ENCODE measurements at regions not wholly inside any gene's neighbourhood (a gene's known extent, or its start where the extent isn't known, plus 50 kb on each side); places are given as distances from the start of the nearest gene placed in this dataset.

DNA sequence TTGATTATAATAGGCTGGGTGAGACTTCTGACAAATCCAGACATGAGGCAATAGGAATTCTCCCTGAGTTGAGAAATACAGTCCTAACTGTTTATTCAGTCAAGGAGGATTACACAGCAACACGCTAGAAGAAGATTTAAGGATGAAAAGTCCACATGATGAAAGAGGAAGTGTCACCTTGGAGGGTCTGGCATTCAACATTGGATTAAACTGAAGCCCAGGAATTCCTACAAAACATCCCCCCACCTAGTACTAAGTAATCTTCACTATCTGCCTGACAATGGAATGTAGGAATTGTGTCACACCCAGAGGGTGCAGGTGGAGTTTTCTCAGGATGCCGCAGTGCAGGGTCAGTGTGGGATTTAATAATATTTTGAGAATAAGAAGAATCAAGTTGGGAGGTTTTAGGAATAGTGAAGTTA is 142.4 kb downstream of the SOCS6 start:
- H3K4me2 ChIP-seq (ENCODE audit: low read length, poor library complexity, severe bottlenecking) = no peak overlapping the region
- H3K27ac ChIP-seq (ENCODE audit: low read length, poor library complexity, severe bottlenecking) = no peak overlapping the region
- H2BK15ac ChIP-seq (ENCODE audit: low read depth, poor library complexity, severe bottlenecking) = no peak overlapping the region
- H3K36me3 ChIP-seq (ENCODE audit: control insufficient read depth in 1 of 2, insufficient read depth in 2 of 2, low read depth in 1 of 2, low read length in 2 of 2) = no peaks in the 10 kb centered on the region
- H4K8ac ChIP-seq (ENCODE audit: low read length) = no peak overlapping the region
- DNase-seq = peak; percentile 87
- no peak overlapping the region for H2AFZ ChIP-seq (ENCODE audit: low read depth, low read length)
- H2BK120ac ChIP-seq (ENCODE audit: low read depth, low read length) = no peak overlapping the region
- no peak overlapping the region for H2AK5ac ChIP-seq (ENCODE audit: low read length, severe bottlenecking)
- H2BK5ac ChIP-seq (ENCODE audit: low read depth, low read length, poor library complexity, severe bottlenecking) = no peak overlapping the region
- no peak overlapping the region for H4K91ac ChIP-seq (ENCODE audit: low read length)
- no peak overlapping the region for H2BK12ac ChIP-seq (ENCODE audit: low read length in 2 of 2)
- H3K18ac ChIP-seq (ENCODE audit: low read depth in 1 of 2, low read length in 2 of 2) = no peak overlapping the region
- no peaks in the 10 kb centered on the region for H3K4me1 ChIP-seq (ENCODE audit: control insufficient read depth, insufficient read depth, low read depth, low read length)
- no peak overlapping the region for H3K9ac ChIP-seq (ENCODE audit: low read length)
- H3K23ac ChIP-seq (ENCODE audit: low read length in 2 of 2) = no peak overlapping the region
- H3K27me3 ChIP-seq (ENCODE audit: control insufficient read depth in 1 of 2, insufficient read depth in 1 of 2, low read length in 2 of 2) = no peaks in the 10 kb centered on the region
- no peaks in the 10 kb centered on the region for H3K79me1 ChIP-seq (replicated peaks; ENCODE audit: low read length, poor library complexity, severe bottlenecking)
- no peak overlapping the region for H3K4me3 ChIP-seq (ENCODE audit: insufficient read depth in 1 of 2, low read depth in 1 of 2, low read length in 2 of 2)
- 71% methylated on average over 1 of the region's 2 CpGs for WGBS
- H3K4ac ChIP-seq (ENCODE audit: low read depth in 1 of 2, low read length in 2 of 2) = no peak overlapping the region
- peaks cover 6% of the 10 kb centered on the region for H3K9me3 ChIP-seq (ENCODE audit: control insufficient read depth, low read length)
- no peak overlapping the region for H3K14ac ChIP-seq (ENCODE audit: low read length in 2 of 2)

DNA sequence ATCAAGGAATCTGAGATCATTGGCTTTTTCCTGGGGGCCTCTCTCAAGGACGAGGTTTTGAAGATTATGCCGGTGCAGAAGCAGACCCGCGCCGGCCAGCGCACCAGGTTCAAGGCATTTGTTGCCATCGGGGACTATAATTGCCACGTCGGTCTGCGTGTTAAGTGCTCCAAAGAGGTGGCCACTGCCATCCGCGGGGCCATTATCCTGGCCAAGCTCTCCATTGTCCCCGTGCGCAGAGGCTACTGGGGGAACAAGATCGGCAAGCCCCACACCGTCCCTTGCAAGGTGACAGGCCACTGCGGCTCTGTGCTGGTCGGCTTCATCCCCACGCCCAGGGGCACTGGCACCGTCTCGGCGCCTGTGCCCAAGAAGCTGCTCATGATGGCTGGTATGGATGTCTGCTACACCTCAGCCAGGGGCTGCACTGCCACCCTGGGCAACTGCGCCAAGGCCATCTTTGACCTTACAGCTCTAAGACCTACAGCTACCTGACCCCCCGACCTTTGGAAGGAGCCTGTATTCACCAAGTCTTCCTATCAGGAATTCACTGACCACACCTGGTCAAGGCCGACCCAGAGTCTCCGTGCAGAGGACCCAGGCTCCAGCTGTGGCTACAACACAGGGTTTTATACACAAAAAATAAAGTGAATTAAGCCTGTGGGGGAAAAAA is 141.8 kb downstream of the SOCS6 start:
- H2BK15ac ChIP-seq (ENCODE audit: low read depth, poor library complexity, severe bottlenecking) = peak overlapping the region; percentile 85
- peak overlapping the region; percentile 30 for H3K9ac ChIP-seq (ENCODE audit: low read length)
- no peaks in the 10 kb centered on the region for H3K4me1 ChIP-seq (ENCODE audit: control insufficient read depth, insufficient read depth, low read depth, low read length)
- H3K14ac ChIP-seq (ENCODE audit: low read length in 2 of 2) = peak overlapping the region in 1 of 2 experiments; percentile 51
- no peak overlapping the region for H3K4me3 ChIP-seq (ENCODE audit: insufficient read depth in 1 of 2, low read depth in 1 of 2, low read length in 2 of 2)
- 98% methylated on average over 26 of the region's 26 CpGs for WGBS
- H3K4ac ChIP-seq (ENCODE audit: low read depth in 1 of 2, low read length in 2 of 2) = peak overlapping the region in 1 of 2 experiments; percentile 66
- H4K8ac ChIP-seq (ENCODE audit: low read length) = peak overlapping the region; percentile 12
- H3K79me1 ChIP-seq (replicated peaks; ENCODE audit: low read length, poor library complexity, severe bottlenecking) = no peaks in the 10 kb centered on the region
- no peak overlapping the region for H2AK5ac ChIP-seq (ENCODE audit: low read length, severe bottlenecking)
- H3K9me3 ChIP-seq (ENCODE audit: control insufficient read depth, low read length) = peaks cover 12% of the 10 kb centered on the region
- peak overlapping the region; percentile 76 for H4K91ac ChIP-seq (ENCODE audit: low read length)
- H2BK12ac ChIP-seq (ENCODE audit: low read length in 2 of 2) = peak overlapping the region; percentile 18 to 94
- no peak overlapping the region for H2BK120ac ChIP-seq (ENCODE audit: low read depth, low read length)
- H3K18ac ChIP-seq (ENCODE audit: low read depth in 1 of 2, low read length in 2 of 2) = peak overlapping the region; percentile 52 to 85
- no peak overlapping the region for H3K27ac ChIP-seq (ENCODE audit: low read length, poor library complexity, severe bottlenecking)
- H3K36me3 ChIP-seq (ENCODE audit: control insufficient read depth in 1 of 2, insufficient read depth in 2 of 2, low read depth in 1 of 2, low read length in 2 of 2) = no peaks in the 10 kb centered on the region
- no peak for DNase-seq
- no peak overlapping the region for H2AFZ ChIP-seq (ENCODE audit: low read depth, low read length)
- H2BK5ac ChIP-seq (ENCODE audit: low read depth, low read length, poor library complexity, severe bottlenecking) = no peak overlapping the region
- no peak overlapping the region for H3K23ac ChIP-seq (ENCODE audit: low read length in 2 of 2)
- H3K27me3 ChIP-seq (ENCODE audit: control insufficient read depth in 1 of 2, insufficient read depth in 1 of 2, low read length in 2 of 2) = no peaks in the 10 kb centered on the region
- no peak overlapping the region for H3K4me2 ChIP-seq (ENCODE audit: low read length, poor library complexity, severe bottlenecking)

DNA sequence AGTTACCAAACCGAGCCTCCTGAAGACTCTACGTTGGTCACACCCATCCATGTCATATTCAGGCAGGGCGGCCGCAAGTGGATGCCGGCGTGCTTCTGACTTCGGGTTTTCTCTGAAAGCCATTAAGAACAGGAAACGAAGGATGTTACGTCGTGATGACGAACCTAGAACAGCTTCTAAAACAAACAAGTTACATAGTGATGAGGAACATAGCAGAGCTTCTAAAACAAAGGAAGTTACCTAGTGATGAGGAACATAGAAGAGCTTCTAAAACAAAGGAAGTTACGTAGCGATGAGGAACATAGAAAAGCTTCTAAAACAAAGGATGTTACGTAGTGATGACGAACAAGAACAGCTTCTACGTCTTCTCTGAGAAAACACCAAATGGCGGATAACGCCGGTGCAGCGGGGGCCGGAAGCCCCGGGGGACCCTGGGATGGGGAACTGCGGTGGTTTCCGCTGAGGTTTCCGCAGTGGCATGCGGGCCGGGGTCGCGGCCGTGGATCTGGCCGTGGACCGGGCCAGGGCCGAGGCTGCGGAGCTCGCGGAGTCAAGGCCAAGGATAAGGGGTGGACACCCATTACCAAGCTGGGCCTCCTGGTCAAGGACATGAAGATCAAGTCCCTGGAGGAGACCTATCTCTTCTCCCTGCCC is 141.1 kb downstream of the SOCS6 start:
- H3K23ac ChIP-seq (ENCODE audit: low read length in 2 of 2) = no peak overlapping the region
- H4K91ac ChIP-seq (ENCODE audit: low read length) = peak overlapping the region; percentile 76

DNA sequence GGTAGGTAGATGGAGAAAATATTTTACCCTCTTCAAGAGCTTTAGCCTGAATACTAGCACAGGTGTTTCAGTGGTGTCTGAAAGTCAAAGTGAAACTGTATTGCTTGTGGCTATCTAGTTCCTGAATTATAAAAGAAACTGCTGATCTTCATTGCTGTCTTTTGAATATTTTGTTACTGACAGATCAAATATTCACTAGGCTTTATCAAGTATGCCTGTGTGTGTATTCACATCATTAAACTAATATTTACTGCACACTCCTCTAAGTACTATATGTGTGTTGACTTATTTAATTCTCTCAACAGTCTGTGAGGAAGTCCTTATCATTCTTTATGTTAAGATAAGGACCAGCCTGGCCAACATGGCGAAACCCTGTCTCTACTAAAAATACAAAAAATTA is 139.6 kb downstream of the SOCS6 start:
- H3K27me3 ChIP-seq (ENCODE audit: control insufficient read depth in 1 of 2, insufficient read depth in 1 of 2, low read length in 2 of 2) = no peaks in the 10 kb centered on the region
- no peak overlapping the region for H2BK120ac ChIP-seq (ENCODE audit: low read depth, low read length)
- H2BK12ac ChIP-seq (ENCODE audit: low read length in 2 of 2) = no peak overlapping the region
- DNase-seq = no peak
- no peak overlapping the region for H3K4me3 ChIP-seq (ENCODE audit: insufficient read depth in 1 of 2, low read depth in 1 of 2, low read length in 2 of 2)
- no peak overlapping the region for H4K91ac ChIP-seq (ENCODE audit: low read length)
- no peaks in the 10 kb centered on the region for H3K79me1 ChIP-seq (replicated peaks; ENCODE audit: low read length, poor library complexity, severe bottlenecking)
- no peak overlapping the region for H2BK5ac ChIP-seq (ENCODE audit: low read depth, low read length, poor library complexity, severe bottlenecking)
- no peak overlapping the region for H2AFZ ChIP-seq (ENCODE audit: low read depth, low read length)
- H4K8ac ChIP-seq (ENCODE audit: low read length) = no peak overlapping the region
- peaks cover 12% of the 10 kb centered on the region for H3K9me3 ChIP-seq (ENCODE audit: control insufficient read depth, low read length)
- H2AK5ac ChIP-seq (ENCODE audit: low read length, severe bottlenecking) = no peak overlapping the region
- no peaks in the 10 kb centered on the region for H3K36me3 ChIP-seq (ENCODE audit: control insufficient read depth in 1 of 2, insufficient read depth in 2 of 2, low read depth in 1 of 2, low read length in 2 of 2)
- no peak overlapping the region for H3K4me2 ChIP-seq (ENCODE audit: low read length, poor library complexity, severe bottlenecking)
- H3K4me1 ChIP-seq (ENCODE audit: control insufficient read depth, insufficient read depth, low read depth, low read length) = no peaks in the 10 kb centered on the region
- H3K27ac ChIP-seq (ENCODE audit: low read length, poor library complexity, severe bottlenecking) = no peak overlapping the region
- 93% methylated on average over 1 of the region's 1 CpG for WGBS
- no peak overlapping the region for H3K4ac ChIP-seq (ENCODE audit: low read depth in 1 of 2, low read length in 2 of 2)
- no peak overlapping the region for H3K9ac ChIP-seq (ENCODE audit: low read length)
- H3K18ac ChIP-seq (ENCODE audit: low read depth in 1 of 2, low read length in 2 of 2) = no peak overlapping the region
- H3K23ac ChIP-seq (ENCODE audit: low read length in 2 of 2) = no peak overlapping the region
- no peak overlapping the region for H3K14ac ChIP-seq (ENCODE audit: low read length in 2 of 2)
- no peak overlapping the region for H2BK15ac ChIP-seq (ENCODE audit: low read depth, poor library complexity, severe bottlenecking)

More for the DNA sequence above, 141.1 kb downstream of the SOCS6 start:
- Histone ChIP-seq H3K4me3 (ENCODE audit: insufficient read depth in 1 of 2, low read depth in 1 of 2, low read length in 2 of 2) (no peak overlapping the region), H3K9ac (ENCODE audit: low read length) (no peak overlapping the region), H3K14ac (ENCODE audit: low read length in 2 of 2) (no peak overlapping the region), H3K4ac (ENCODE audit: low read depth in 1 of 2, low read length in 2 of 2) (no peak overlapping the region), H3K18ac (ENCODE audit: low read depth in 1 of 2, low read length in 2 of 2) (no peak overlapping the region), H3K27me3 (ENCODE audit: control insufficient read depth in 1 of 2, insufficient read depth in 1 of 2, low read length in 2 of 2) (no peaks in the 10 kb centered on the region), H2BK12ac (ENCODE audit: low read length in 2 of 2) (peak overlapping the region in 1 of 2 experiments; percentile 15), H3K4me2 (ENCODE audit: low read length, poor library complexity, severe bottlenecking) (no peak overlapping the region), H2BK5ac (ENCODE audit: low read depth, low read length, poor library complexity, severe bottlenecking) (no peak overlapping the region), H3K79me1 (replicated peaks; ENCODE audit: low read length, poor library complexity, severe bottlenecking) (no peaks in the 10 kb centered on the region), H4K8ac (ENCODE audit: low read length) (no peak overlapping the region), H2BK120ac (ENCODE audit: low read depth, low read length) (no peak overlapping the region), H2AK5ac (ENCODE audit: low read length, severe bottlenecking) (no peak overlapping the region), H3K4me1 (ENCODE audit: control insufficient read depth, insufficient read depth, low read depth, low read length) (no peaks in the 10 kb centered on the region), H3K27ac (ENCODE audit: low read length, poor library complexity, severe bottlenecking) (no peak overlapping the region), H3K36me3 (ENCODE audit: control insufficient read depth in 1 of 2, insufficient read depth in 2 of 2, low read depth in 1 of 2, low read length in 2 of 2) (no peaks in the 10 kb centered on the region), H2AFZ (ENCODE audit: low read depth, low read length) (no peak overlapping the region), H2BK15ac (ENCODE audit: low read depth, poor library complexity, severe bottlenecking) (no peak overlapping the region), H3K9me3 (ENCODE audit: control insufficient read depth, low read length) (peaks cover 12% of the 10 kb centered on the region)
- DNase-seq = no peak
- WGBS = 96% methylated on average over 33 of the region's 36 CpGs

Measured in mesenchymal stem cell (in vitro differentiated cells and primary cell).